ENCODE measurements at regions not wholly inside any gene's neighbourhood (a gene's known extent, or its start where the extent isn't known, plus 50 kb on each side); places are given as distances from the start of the nearest gene placed in this dataset.
A peak's percentile ranks its signal among the peaks of the same experiment; 100 is the strongest.

DNA sequence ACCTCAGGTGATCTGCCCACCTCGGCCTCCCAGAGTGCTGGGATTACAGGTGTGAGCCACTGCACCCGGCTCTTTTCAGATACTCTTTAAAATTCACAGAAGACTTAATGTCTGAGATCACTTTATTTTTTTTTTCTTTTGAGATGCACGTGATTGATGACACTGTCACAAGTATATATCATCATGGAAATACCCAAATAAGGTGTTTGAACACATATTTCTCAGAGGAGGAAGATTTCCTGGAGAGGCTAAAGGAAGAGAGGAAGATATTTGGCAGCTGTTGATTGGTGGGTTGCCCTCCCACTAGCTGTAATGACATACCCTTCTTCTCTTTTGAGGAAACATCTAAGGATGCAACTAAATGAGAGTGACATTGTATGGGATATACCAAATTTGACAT lies 225.9 kb upstream of the CITED2 start:
- H3K4me1 Mint-ChIP-seq = peaks cover 43% of the 10 kb centered on the region
- H3K27me3 Mint-ChIP-seq (ENCODE audit: insufficient read depth, low read depth) = peaks cover 9% of the 10 kb centered on the region
- no peaks in the 10 kb centered on the region for H3K9me3 ChIP-seq (ENCODE audit: low read depth)
- H3K9ac ChIP-seq = no peak overlapping the region
- H3F3A ChIP-seq (ENCODE audit: low read depth) = peaks cover 52% of the 10 kb centered on the region
- H2AFZ ChIP-seq (replicated peaks) = no peak overlapping the region
- TF ChIP-seq EZH2 (IDR thresholded peaks at IDR 0.05) = no peak
- TF ChIP-seq, protein P1, sequence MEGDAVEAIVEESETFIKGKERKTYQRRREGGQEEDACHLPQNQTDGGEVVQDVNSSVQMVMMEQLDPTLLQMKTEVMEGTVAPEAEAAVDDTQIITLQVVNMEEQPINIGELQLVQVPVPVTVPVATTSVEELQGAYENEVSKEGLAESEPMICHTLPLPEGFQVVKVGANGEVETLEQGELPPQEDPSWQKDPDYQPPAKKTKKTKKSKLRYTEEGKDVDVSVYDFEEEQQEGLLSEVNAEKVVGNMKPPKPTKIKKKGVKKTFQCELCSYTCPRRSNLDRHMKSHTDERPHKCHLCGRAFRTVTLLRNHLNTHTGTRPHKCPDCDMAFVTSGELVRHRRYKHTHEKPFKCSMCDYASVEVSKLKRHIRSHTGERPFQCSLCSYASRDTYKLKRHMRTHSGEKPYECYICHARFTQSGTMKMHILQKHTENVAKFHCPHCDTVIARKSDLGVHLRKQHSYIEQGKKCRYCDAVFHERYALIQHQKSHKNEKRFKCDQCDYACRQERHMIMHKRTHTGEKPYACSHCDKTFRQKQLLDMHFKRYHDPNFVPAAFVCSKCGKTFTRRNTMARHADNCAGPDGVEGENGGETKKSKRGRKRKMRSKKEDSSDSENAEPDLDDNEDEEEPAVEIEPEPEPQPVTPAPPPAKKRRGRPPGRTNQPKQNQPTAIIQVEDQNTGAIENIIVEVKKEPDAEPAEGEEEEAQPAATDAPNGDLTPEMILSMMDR (IDR thresholded peaks at IDR 0.05) = no peak
- TF ChIP-seq EZH2phosphoT487 (IDR thresholded peaks at IDR 0.05) = no peak
- H3K4me1 ChIP-seq = peaks cover 56% of the 10 kb centered on the region
- DNase-seq (ENCODE audit: low spot score) = no peak
- H3K36me3 ChIP-seq = no peaks in the 10 kb centered on the region
- no peak overlapping the region for H3K4me2 ChIP-seq
- no peak overlapping the region for H3K4me3 Mint-ChIP-seq
- no peak overlapping the region for H3K4me3 ChIP-seq
- no peaks in the 10 kb centered on the region for H3K79me2 ChIP-seq (ENCODE audit: low read depth)
- H3K36me3 Mint-ChIP-seq = peaks cover 5% of the 10 kb centered on the region
- H3K27me3 ChIP-seq = no peaks in the 10 kb centered on the region
- peaks cover 11% of the 10 kb centered on the region for H3K9me3 Mint-ChIP-seq
- no peaks in the 10 kb centered on the region for H4K20me1 ChIP-seq (ENCODE audit: low read depth)
- H3K27ac ChIP-seq = no peak overlapping the region
- H3K27ac Mint-ChIP-seq = no peak overlapping the region

DNA sequence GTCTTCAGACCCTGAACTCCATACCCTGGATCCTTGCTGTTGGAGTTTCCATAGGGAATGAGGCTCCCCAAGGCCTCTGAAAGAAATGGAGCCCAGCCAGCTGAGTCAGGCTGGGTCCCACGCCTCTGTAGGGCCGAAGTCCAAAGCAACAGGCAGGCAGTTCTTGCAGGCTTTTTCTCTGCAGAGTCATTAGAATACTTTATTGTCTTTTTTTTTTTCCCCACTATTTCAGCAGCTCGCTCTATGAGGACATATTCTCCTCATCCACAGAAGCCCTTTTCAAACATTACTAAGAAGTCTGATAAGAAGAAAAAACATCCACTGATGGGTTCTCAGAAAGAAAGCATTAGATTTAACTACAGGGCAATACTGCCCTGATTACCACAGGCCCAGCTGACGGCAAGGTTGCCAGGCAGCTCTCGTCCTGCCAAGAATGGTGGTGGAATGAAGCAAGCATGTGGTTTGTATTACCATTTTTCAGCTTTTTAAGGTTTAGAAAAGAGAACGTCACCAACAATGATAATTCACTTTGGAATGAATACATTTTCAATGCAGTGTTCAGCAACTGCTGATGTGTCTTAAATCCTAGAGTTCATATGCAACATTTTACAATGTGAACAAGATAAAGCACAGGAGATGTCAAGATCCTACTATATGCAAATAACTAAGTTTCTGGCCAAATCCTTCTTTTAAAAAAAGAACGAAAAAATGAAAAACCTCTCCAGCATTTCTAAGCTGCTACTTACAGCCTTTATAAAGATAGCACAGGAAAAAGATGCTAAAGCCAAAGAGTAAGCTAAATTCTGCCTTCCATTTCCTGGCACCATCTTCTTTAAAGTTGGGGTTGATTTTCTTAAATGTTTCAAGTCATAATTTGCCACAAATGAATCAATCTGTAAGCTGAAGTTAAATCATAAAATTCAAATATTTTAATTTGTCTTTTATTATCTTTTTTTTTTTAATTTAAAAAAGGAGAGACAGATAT lies 223.6 kb upstream of the CITED2 start:
- no peaks in the 10 kb centered on the region for H3K27me3 ChIP-seq
- peak overlapping the region; percentile 89 for H3K27ac ChIP-seq
- H3K4me1 ChIP-seq = peaks cover 63% of the 10 kb centered on the region
- no peaks in the 10 kb centered on the region for H3K9me3 Mint-ChIP-seq
- H3K4me3 Mint-ChIP-seq = no peak overlapping the region
- no peaks in the 10 kb centered on the region for H3K36me3 ChIP-seq
- TF ChIP-seq EZH2phosphoT487 (IDR thresholded peaks at IDR 0.05) (no peak), EZH2 (IDR thresholded peaks at IDR 0.05) (no peak)
- TF ChIP-seq, protein P1 (IDR thresholded peaks at IDR 0.05) = no peak
- H4K20me1 ChIP-seq (ENCODE audit: low read depth) = no peaks in the 10 kb centered on the region
- peak overlapping the region; percentile 86 for H3K27ac Mint-ChIP-seq
- H3K27me3 Mint-ChIP-seq (ENCODE audit: insufficient read depth, low read depth) = peaks cover 5% of the 10 kb centered on the region
- H3K4me3 ChIP-seq = no peak overlapping the region
- H2AFZ ChIP-seq (replicated peaks) = no peak overlapping the region
- peak overlapping the region; percentile 44 for H3K4me2 ChIP-seq
- DNase-seq (ENCODE audit: low spot score) = peak; percentile 25
- peaks cover 58% of the 10 kb centered on the region for H3F3A ChIP-seq (ENCODE audit: low read depth)
- peaks cover 46% of the 10 kb centered on the region for H3K4me1 Mint-ChIP-seq
- H3K9me3 ChIP-seq (ENCODE audit: low read depth) = no peaks in the 10 kb centered on the region
- H3K79me2 ChIP-seq (ENCODE audit: low read depth) = no peaks in the 10 kb centered on the region
- no peak overlapping the region for H3K9ac ChIP-seq
- H3K36me3 Mint-ChIP-seq = no peaks in the 10 kb centered on the region

DNA sequence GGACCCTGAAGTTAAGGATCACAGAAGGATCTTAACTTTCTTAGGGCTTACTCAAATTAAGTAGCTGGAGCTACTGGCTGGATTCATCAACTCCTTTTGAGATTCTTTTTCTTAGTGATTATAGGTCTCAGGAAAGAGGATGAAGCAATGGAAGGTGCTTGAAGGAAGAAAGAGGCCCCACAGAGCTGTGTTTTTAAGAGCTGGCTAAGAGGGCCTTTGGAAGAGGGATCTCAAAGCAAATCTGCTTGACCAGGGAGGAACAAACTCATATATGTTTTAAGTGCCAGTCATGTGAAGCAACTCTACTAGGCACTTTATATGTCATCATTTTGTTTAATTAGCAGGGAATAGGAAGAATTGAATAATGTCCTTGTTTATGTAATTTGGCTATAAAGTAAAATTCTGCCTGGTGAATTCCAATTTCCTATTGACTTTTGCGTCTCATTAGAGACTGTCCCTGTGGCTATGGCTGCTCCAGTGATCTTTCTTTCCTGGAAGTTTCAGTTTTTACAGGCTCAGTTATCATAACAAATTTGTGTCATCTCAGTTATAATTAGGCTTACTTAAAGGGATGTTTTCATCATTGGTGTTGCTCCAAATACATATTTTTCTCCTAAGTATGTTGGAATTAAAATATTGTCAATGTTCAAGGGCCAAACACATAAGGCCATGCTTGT lies 222.8 kb upstream of the CITED2 start:
- H3K27me3 Mint-ChIP-seq (ENCODE audit: insufficient read depth, low read depth) = no peaks in the 10 kb centered on the region
- no peaks in the 10 kb centered on the region for H3K9me3 ChIP-seq (ENCODE audit: low read depth)
- H3K27ac ChIP-seq = peak overlapping the region; percentile 89
- peaks cover 55% of the 10 kb centered on the region for H3K4me1 ChIP-seq
- peak overlapping the region; percentile 72 for H3K27ac Mint-ChIP-seq
- no peak overlapping the region for H2AFZ ChIP-seq (replicated peaks)
- H3K9ac ChIP-seq = no peak overlapping the region
- no peaks in the 10 kb centered on the region for H3K79me2 ChIP-seq (ENCODE audit: low read depth)
- H3K9me3 Mint-ChIP-seq = no peaks in the 10 kb centered on the region
- peaks cover 37% of the 10 kb centered on the region for H3K4me1 Mint-ChIP-seq
- H3F3A ChIP-seq (ENCODE audit: low read depth) = peaks cover 50% of the 10 kb centered on the region
- TF ChIP-seq, protein P1 (IDR thresholded peaks at IDR 0.05) = no peak
- TF ChIP-seq EZH2 (IDR thresholded peaks at IDR 0.05) (no peak), EZH2phosphoT487 (IDR thresholded peaks at IDR 0.05) (no peak)
- no peaks in the 10 kb centered on the region for H3K36me3 Mint-ChIP-seq
- DNase-seq (ENCODE audit: low spot score) = peak; percentile 39
- H3K27me3 ChIP-seq = no peaks in the 10 kb centered on the region
- H4K20me1 ChIP-seq (ENCODE audit: low read depth) = no peaks in the 10 kb centered on the region
- H3K4me3 ChIP-seq = no peak overlapping the region
- H3K4me2 ChIP-seq = peak overlapping the region; percentile 44
- H3K4me3 Mint-ChIP-seq = no peak overlapping the region
- H3K36me3 ChIP-seq = no peaks in the 10 kb centered on the region
